GM20431 (cell line): ENCODE measurements at regions not wholly inside any gene's neighbourhood (a gene's known extent, or its start where the extent isn't known, plus 50 kb on each side); places are given as distances from the start of the nearest gene placed in this dataset.
"Not testable (repeated sequence)": the region's sequence is repeated elsewhere in the genome, so short reads cannot be mapped to it uniquely, and the experiment has no call there.

Source experiments
- in situ Hi-C: fragments of 300-500 bp; cut with MseI, MboI; formaldehyde crosslinking; loops from one replicate; pipeline ENCODE4 v1.15.0; 2020; ENCODE audit warnings: low sequenced_read_pairs; ENCODE audit not compliant: unreplicated experiment

- in situ Hi-C loops = loop anchor here (25.0 kb wide), 1 partner anchor 253 kb away; no protein-coding TSS in a partner anchor
Measured at GRCh38 chr17:30714825-30715622, 109.5 kb downstream of the CRLF3 start.

GRCh38 chr17:30713805-30714204 is 110.7 kb downstream of the CRLF3 start:
- in situ Hi-C loops = loop anchor here (25.0 kb wide), 1 partner anchor 252 kb away; no protein-coding TSS in a partner anchor

GRCh38 chr17:30712859-30713258 is 111.6 kb downstream of the CRLF3 start:
- in situ Hi-C loops = loop anchor here (25.0 kb wide), 1 partner anchor 251 kb away; no protein-coding TSS in a partner anchor

GRCh38 chr17:30711626-30712507 is 112.6 kb downstream of the CRLF3 start:
- in situ Hi-C loops = loop anchor here (25.0 kb wide), 1 partner anchor 250 kb away; no protein-coding TSS in a partner anchor

- in situ Hi-C loops = loop anchor here (25.0 kb wide), 1 partner anchor 249 kb away; no protein-coding TSS in a partner anchor
Measured at GRCh38 chr17:30711176-30711575, 113.3 kb downstream of the CRLF3 start.

GRCh38 chr17:30710276-30711088 is 114.0 kb downstream of the CRLF3 start:
- in situ Hi-C loops = loop anchor here (25.0 kb wide), 1 partner anchor 248 kb away; no protein-coding TSS in a partner anchor

- in situ Hi-C loops = loop anchor here (25.0 kb wide), 1 partner anchor 247 kb away; no protein-coding TSS in a partner anchor
Measured at GRCh38 chr17:30709561-30710275, 114.8 kb downstream of the CRLF3 start.

GRCh38 chr17:30709096-30709495 is 115.4 kb downstream of the CRLF3 start:
- in situ Hi-C loops = loop anchor here (25.0 kb wide), 1 partner anchor 247 kb away; no protein-coding TSS in a partner anchor

GRCh38 chr17:30708241-30709078 is 116.0 kb downstream of the CRLF3 start:
- in situ Hi-C loops = loop anchor here (25.0 kb wide), 1 partner anchor 246 kb away; no protein-coding TSS in a partner anchor

- in situ Hi-C loops = loop anchor here (25.0 kb wide), 1 partner anchor 245 kb away; no protein-coding TSS in a partner anchor
Measured at GRCh38 chr17:30707724-30708240, 116.7 kb downstream of the CRLF3 start.

- in situ Hi-C loops = loop anchor here (25.0 kb wide), 1 partner anchor 244 kb away; no protein-coding TSS in a partner anchor
Measured at GRCh38 chr17:30706461-30707335, 117.8 kb downstream of the CRLF3 start.

- in situ Hi-C loops = loop anchor here (25.0 kb wide), 1 partner anchor 244 kb away; no protein-coding TSS in a partner anchor
Measured at GRCh38 chr17:30706004-30706403, 118.5 kb downstream of the CRLF3 start.

- in situ Hi-C loops = loop anchor here (25.0 kb wide), 1 partner anchor 239 kb away; no protein-coding TSS in a partner anchor
Measured at GRCh38 chr17:30701498-30701989, 122.9 kb downstream of the CRLF3 start.

GRCh38 chr17:30700833-30701232 is 123.7 kb downstream of the CRLF3 start:
- in situ Hi-C loops = loop anchor here (25.0 kb wide), 1 partner anchor 239 kb away; no protein-coding TSS in a partner anchor

- in situ Hi-C loops = not testable (repeated sequence)
Measured at GRCh38 chr17:30697619-30698460, 126.7 kb downstream of the CRLF3 start.
